ENCODE measurements at regions not wholly inside any gene's neighbourhood (a gene's known extent, or its start where the extent isn't known, plus 50 kb on each side); places are given as distances from the start of the nearest gene placed in this dataset.
"Not testable (repeated sequence)": the region's sequence is repeated elsewhere in the genome, so short reads cannot be mapped to it uniquely, and the experiment has no call there.

DNA sequence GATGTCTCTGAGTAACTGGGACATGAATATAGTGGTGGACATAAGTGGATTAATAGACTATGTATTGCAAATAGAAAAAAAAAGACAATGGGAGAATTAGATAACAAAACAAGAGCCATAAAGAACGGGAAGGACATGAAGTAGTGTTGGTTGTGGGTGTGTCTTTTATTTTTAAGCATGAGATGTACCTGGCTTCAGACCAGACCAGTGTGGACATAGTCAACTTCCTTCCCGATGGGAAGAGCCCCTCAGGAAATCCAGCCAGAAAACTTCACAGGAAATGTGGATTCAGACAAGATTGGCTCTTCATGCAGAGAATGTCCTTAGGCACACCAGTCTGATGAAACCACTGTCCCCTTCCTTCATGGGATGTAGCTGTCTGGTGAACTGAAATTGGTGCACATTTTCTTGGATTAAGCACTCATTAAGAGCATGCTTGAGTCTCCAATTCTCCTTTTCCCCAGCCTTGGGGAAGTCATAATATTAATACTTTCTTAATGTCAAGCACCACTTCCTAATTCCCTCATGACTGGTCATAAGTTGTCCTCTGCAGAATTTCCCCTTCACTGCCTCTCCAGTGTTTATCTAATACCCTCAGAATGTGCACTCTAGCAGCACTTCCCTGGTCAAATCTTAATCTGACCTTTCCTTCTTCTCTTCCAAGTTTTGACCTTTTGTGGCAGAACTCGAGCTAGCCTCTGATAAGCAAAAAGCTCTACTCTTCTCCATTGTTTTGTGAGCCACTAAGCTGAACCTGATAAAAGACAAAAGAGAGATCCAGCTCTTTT is 350.6 kb upstream of the MAF start:
- Histone ChIP-seq H3K27ac (ENCODE audit: low read depth, low read length) (no peak overlapping the region), H3K9me3 (ENCODE audit: low read length) (no peaks in the 10 kb centered on the region), H3K4me3 (ENCODE audit: low read length) (no peak overlapping the region), H3K36me3 (ENCODE audit: insufficient read depth, low read length) (no peaks in the 10 kb centered on the region), H3K27me3 (ENCODE audit: insufficient read depth, low read length, poor library complexity, severe bottlenecking) (no peaks in the 10 kb centered on the region), H3K4me1 (ENCODE audit: insufficient read depth, low read length) (no peaks in the 10 kb centered on the region)
- DNase-seq, result no peak
- H3K4me1 Mint-ChIP-seq, result no peaks in the 10 kb centered on the region
- peaks cover 0 to 30% of the 10 kb centered on the region in 2 donors for H3K27me3 Mint-ChIP-seq
- H3K27ac Mint-ChIP-seq, result no peak overlapping the region
- CTCF ChIA-PET, result no interaction called here
- H3K36me3 Mint-ChIP-seq, result no peaks in the 10 kb centered on the region
- POLR2A ChIA-PET, result no interaction called here
- H3K4me3 Mint-ChIP-seq, result no peak overlapping the region
- peaks cover 0 to 2% (median 0%) of the 10 kb centered on the region in 5 donors for H3K9me3 Mint-ChIP-seq

GRCh38 chr16:79949417-79949816 is 348.9 kb upstream of the MAF start:
- no peak overlapping the region for H3K27ac Mint-ChIP-seq
- no peaks in the 10 kb centered on the region for H3K36me3 Mint-ChIP-seq
- H3K9me3 Mint-ChIP-seq, result peaks cover 0 to 2% (median 0%) of the 10 kb centered on the region in 5 donors
- DNase-seq, result no peak
- Histone ChIP-seq H3K36me3 (ENCODE audit: insufficient read depth, low read length) (no peaks in the 10 kb centered on the region), H3K27me3 (ENCODE audit: insufficient read depth, low read length, poor library complexity, severe bottlenecking) (no peaks in the 10 kb centered on the region), H3K4me3 (ENCODE audit: low read length) (no peak overlapping the region), H3K27ac (ENCODE audit: low read depth, low read length) (no peak overlapping the region), H3K4me1 (ENCODE audit: insufficient read depth, low read length) (no peaks in the 10 kb centered on the region), H3K9me3 (ENCODE audit: low read length) (no peaks in the 10 kb centered on the region)
- H3K4me3 Mint-ChIP-seq, result no peak overlapping the region
- CTCF ChIA-PET, result no interaction called here
- POLR2A ChIA-PET, result no interaction called here
- peaks cover 0 to 32% of the 10 kb centered on the region in 2 donors for H3K27me3 Mint-ChIP-seq
- no peaks in the 10 kb centered on the region for H3K4me1 Mint-ChIP-seq

- H3K9me3 Mint-ChIP-seq, result peaks cover 0 to 2% (median 0%) of the 10 kb centered on the region in 5 donors
- no peaks in the 10 kb centered on the region for H3K27me3 ChIP-seq (ENCODE audit: insufficient read depth, low read length, poor library complexity, severe bottlenecking)
- ChIA-PET CTCF (no interaction called here), POLR2A (no interaction called here)
- H3K27ac ChIP-seq (ENCODE audit: low read depth, low read length), result no peak overlapping the region
- no peak for DNase-seq
- H3K4me3 ChIP-seq (ENCODE audit: low read length), result no peak overlapping the region
- H3K4me3 Mint-ChIP-seq, result no peak overlapping the region
- H3K27ac Mint-ChIP-seq, result no peak overlapping the region
- no peaks in the 10 kb centered on the region for H3K36me3 ChIP-seq (ENCODE audit: insufficient read depth, low read length)
- H3K27me3 Mint-ChIP-seq, result peaks cover 0 to 35% of the 10 kb centered on the region in 2 donors
- H3K4me1 Mint-ChIP-seq, result no peaks in the 10 kb centered on the region
- H3K36me3 Mint-ChIP-seq, result no peaks in the 10 kb centered on the region
- no peaks in the 10 kb centered on the region for H3K9me3 ChIP-seq (ENCODE audit: low read length)
- H3K4me1 ChIP-seq (ENCODE audit: insufficient read depth, low read length), result no peaks in the 10 kb centered on the region
Measured at GRCh38 chr16:79947771-79948170, 347.2 kb upstream of the MAF start.

GRCh38 chr16:79946252-79946651 is 345.7 kb upstream of the MAF start:
- Histone ChIP-seq H3K4me3 (ENCODE audit: low read length) (no peak overlapping the region), H3K27me3 (ENCODE audit: insufficient read depth, low read length, poor library complexity, severe bottlenecking) (no peaks in the 10 kb centered on the region), H3K4me1 (ENCODE audit: insufficient read depth, low read length) (no peaks in the 10 kb centered on the region), H3K36me3 (ENCODE audit: insufficient read depth, low read length) (no peaks in the 10 kb centered on the region), H3K27ac (ENCODE audit: low read depth, low read length) (no peak overlapping the region), H3K9me3 (ENCODE audit: low read length) (no peaks in the 10 kb centered on the region)
- Mint-ChIP-seq H3K27ac (no peak overlapping the region), H3K9me3 (peaks cover 0 to 2% (median 0%) of the 10 kb centered on the region in 5 donors), H3K4me3 (no peak overlapping the region), H3K27me3 (peaks cover 0 to 34% of the 10 kb centered on the region in 2 donors), H3K36me3 (no peaks in the 10 kb centered on the region), H3K4me1 (no peaks in the 10 kb centered on the region)
- CTCF ChIA-PET, result no interaction called here
- DNase-seq, result no peak
- POLR2A ChIA-PET, result no interaction called here

- CTCF ChIA-PET, result interaction anchor here (0.6 kb wide), 1 partner anchor 960 kb away, joined by 3 read pairs; no protein-coding TSS in a partner anchor
- no peak for DNase-seq
- H3K4me1 ChIP-seq (ENCODE audit: insufficient read depth, low read length), result no peaks in the 10 kb centered on the region
- no peaks in the 10 kb centered on the region for H3K36me3 ChIP-seq (ENCODE audit: insufficient read depth, low read length)
- H3K27ac ChIP-seq (ENCODE audit: low read depth, low read length), result no peak overlapping the region
- Mint-ChIP-seq H3K27ac (no peak overlapping the region), H3K27me3 (peaks cover 0 to 20% of the 10 kb centered on the region in 2 donors), H3K4me3 (no peak overlapping the region), H3K4me1 (no peaks in the 10 kb centered on the region), H3K9me3 (peaks cover 0 to 2% (median 0%) of the 10 kb centered on the region in 5 donors), H3K36me3 (no peaks in the 10 kb centered on the region)
- H3K4me3 ChIP-seq (ENCODE audit: low read length), result no peak overlapping the region
- no peaks in the 10 kb centered on the region for H3K27me3 ChIP-seq (ENCODE audit: insufficient read depth, low read length, poor library complexity, severe bottlenecking)
- POLR2A ChIA-PET, result no interaction called here
- H3K9me3 ChIP-seq (ENCODE audit: low read length), result no peaks in the 10 kb centered on the region
Measured at GRCh38 chr16:79943736-79944135, 343.2 kb upstream of the MAF start.

GRCh38 chr16:79938575-79938974 is 338.0 kb upstream of the MAF start:
- Mint-ChIP-seq H3K27me3 (peaks cover 0 to 2% of the 10 kb centered on the region in 2 donors), H3K27ac (no peak overlapping the region), H3K4me1 (no peaks in the 10 kb centered on the region), H3K4me3 (no peak overlapping the region), H3K36me3 (no peaks in the 10 kb centered on the region), H3K9me3 (no peaks in the 10 kb centered on the region)
- POLR2A ChIA-PET, result no interaction called here
- DNase-seq, result no peak
- H3K36me3 ChIP-seq (ENCODE audit: insufficient read depth, low read length), result no peaks in the 10 kb centered on the region
- H3K27me3 ChIP-seq (ENCODE audit: insufficient read depth, low read length, poor library complexity, severe bottlenecking), result no peaks in the 10 kb centered on the region
- H3K9me3 ChIP-seq (ENCODE audit: low read length), result no peaks in the 10 kb centered on the region
- no peaks in the 10 kb centered on the region for H3K4me1 ChIP-seq (ENCODE audit: insufficient read depth, low read length)
- no peak overlapping the region for H3K4me3 ChIP-seq (ENCODE audit: low read length)
- CTCF ChIA-PET, result no interaction called here
- H3K27ac ChIP-seq (ENCODE audit: low read depth, low read length), result no peak overlapping the region

DNA sequence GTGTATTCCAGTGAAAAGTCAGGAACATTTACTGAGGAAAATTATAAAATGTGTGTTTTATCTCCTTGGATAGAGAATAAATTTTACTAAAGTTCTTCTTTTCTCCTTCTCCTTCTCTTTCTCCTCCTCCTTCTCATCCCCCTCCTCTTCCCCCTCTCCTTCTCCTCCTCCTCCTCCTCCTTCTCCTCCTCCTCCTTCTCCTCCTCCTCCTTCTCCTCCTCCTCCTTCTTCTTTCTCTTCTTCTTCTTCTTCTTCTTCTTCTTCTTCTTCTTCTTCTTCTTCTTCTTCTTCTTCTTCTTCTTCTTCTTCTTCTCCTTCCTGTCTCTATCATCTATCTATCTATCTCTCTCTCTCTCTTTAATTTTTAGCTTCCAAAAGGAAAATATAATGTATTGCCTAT is 337.1 kb upstream of the MAF start:
- H3K4me3 ChIP-seq (ENCODE audit: low read length); H3K36me3 Mint-ChIP-seq; H3K27me3 ChIP-seq (ENCODE audit: insufficient read depth, low read length, poor library complexity, severe bottlenecking); H3K36me3 ChIP-seq (ENCODE audit: insufficient read depth, low read length); H3K27ac ChIP-seq (ENCODE audit: low read depth, low read length); DNase-seq; H3K4me1 Mint-ChIP-seq; H3K4me3 Mint-ChIP-seq; H3K4me1 ChIP-seq (ENCODE audit: insufficient read depth, low read length); H3K9me3 ChIP-seq (ENCODE audit: low read length); POLR2A ChIA-PET; H3K9me3 Mint-ChIP-seq; H3K27ac Mint-ChIP-seq; H3K27me3 Mint-ChIP-seq; CTCF ChIA-PET: not testable (repeated sequence)

GRCh38 chr16:79933603-79934002 is 333.1 kb upstream of the MAF start:
- ChIA-PET POLR2A (no interaction called here), CTCF (no interaction called here)
- Histone ChIP-seq H3K4me1 (ENCODE audit: insufficient read depth, low read length) (no peaks in the 10 kb centered on the region), H3K27ac (ENCODE audit: low read depth, low read length) (no peak overlapping the region), H3K36me3 (ENCODE audit: insufficient read depth, low read length) (no peaks in the 10 kb centered on the region), H3K27me3 (ENCODE audit: insufficient read depth, low read length, poor library complexity, severe bottlenecking) (no peaks in the 10 kb centered on the region), H3K9me3 (ENCODE audit: low read length) (no peaks in the 10 kb centered on the region), H3K4me3 (ENCODE audit: low read length) (no peak overlapping the region)
- no peaks in the 10 kb centered on the region for H3K4me1 Mint-ChIP-seq
- no peaks in the 10 kb centered on the region for H3K36me3 Mint-ChIP-seq
- no peak for DNase-seq
- H3K9me3 Mint-ChIP-seq, result peaks cover 0 to 2% (median 0%) of the 10 kb centered on the region in 5 donors
- no peak overlapping the region for H3K27ac Mint-ChIP-seq
- H3K27me3 Mint-ChIP-seq, result no peaks in the 10 kb centered on the region
- no peak overlapping the region for H3K4me3 Mint-ChIP-seq

All from CD8-positive, alpha-beta memory T cell (primary cell).